PFSK-1 (cell line): ENCODE measurements at regions not wholly inside any gene's neighbourhood (a gene's known extent, or its start where the extent isn't known, plus 50 kb on each side); places are given as distances from the start of the nearest gene placed in this dataset.

ENCODE experiments used
- FOXP2 ChIP-seq: optimal IDR thresholded peaks from 2 replicates; pipeline ENCODE3; 2011; ENCODE audit warnings: borderline replicate concordance, control low read depth, inconsistent platforms; ENCODE audit not compliant: insufficient read depth; ENCODE audit errors: extremely low read length, extremely low read depth
- POLR2AphosphoS5 ChIP-seq: IDR thresholded peaks from 2 replicates; pipeline ENCODE4 v1.6.1; 2012; ENCODE audit warnings: low read depth, mild to moderate bottlenecking, control low read depth, low read length, moderate library complexity
- REST ChIP-seq, 2 experiments: IDR thresholded peaks; 2 replicates each; pipeline versions ENCODE4 v1.6.1 to v1.8.0; 2011 to 2012; ENCODE audit warnings: low read depth in 2 of 2, low read length in 2 of 2, control low read depth in 1 of 2, inconsistent platforms in 1 of 2, mild to moderate bottlenecking in 1 of 2, moderate library complexity in 1 of 2; ENCODE audit not compliant: insufficient read depth in 1 of 2
- SIN3A ChIP-seq: IDR thresholded peaks from 2 replicates; pipeline ENCODE4 v1.6.1; 2012; ENCODE audit warnings: mild to moderate bottlenecking, low read length, moderate library complexity, borderline replicate concordance; ENCODE audit not compliant: insufficient read depth
- TAF1 ChIP-seq: IDR thresholded peaks from 2 replicates; pipeline ENCODE4 v1.6.1; 2012; ENCODE audit warnings: low read length, control low read depth, borderline replicate concordance; ENCODE audit not compliant: insufficient read depth

- TF ChIP-seq TAF1 (no peak), POLR2AphosphoS5 (no peak), SIN3A (no peak), REST (IDR thresholded peaks at IDR 0.05; ENCODE audit: insufficient read depth in 1 of 2, low read depth in 2 of 2, low read length in 2 of 2) (no peak), FOXP2 (no peak)
Measured at GRCh38 chr11:44382656-44383240, 72.8 kb upstream of the ALX4 start.

- no peak for TF ChIP-seq POLR2AphosphoS5
Measured at GRCh38 chr11:44383246-44383645, 73.3 kb upstream of the ALX4 start.

GRCh38 chr11:44387415-44387814, 77.5 kb upstream of the ALX4 start:
- no peak for TF ChIP-seq FOXP2
- no peak for TF ChIP-seq REST (IDR thresholded peaks at IDR 0.05; ENCODE audit: insufficient read depth in 1 of 2, low read depth in 2 of 2, low read length in 2 of 2)
- TF ChIP-seq SIN3A, result no peak
- no peak for TF ChIP-seq TAF1
- TF ChIP-seq POLR2AphosphoS5, result no peak

- TF ChIP-seq TAF1, result no peak
- no peak for TF ChIP-seq POLR2AphosphoS5
- TF ChIP-seq SIN3A, result no peak
Measured at GRCh38 chr11:44387825-44388224, 77.9 kb upstream of the ALX4 start.

- TF ChIP-seq REST (IDR thresholded peaks at IDR 0.05; ENCODE audit: insufficient read depth in 1 of 2, low read depth in 2 of 2, low read length in 2 of 2) (no peak), FOXP2 (no peak)
Measured at GRCh38 chr11:44388828-44389657, 79.1 kb upstream of the ALX4 start.

GRCh38 chr11:44389963-44390605, 80.1 kb upstream of the ALX4 start:
- TF ChIP-seq POLR2AphosphoS5 (no peak), TAF1 (no peak), FOXP2 (no peak), REST (IDR thresholded peaks at IDR 0.05; ENCODE audit: insufficient read depth in 1 of 2, low read depth in 2 of 2, low read length in 2 of 2) (no peak), SIN3A (no peak)
